NCI-H82 (cell line): ENCODE measurements at regions not wholly inside any gene's neighbourhood (a gene's known extent, or its start where the extent isn't known, plus 50 kb on each side); places are given as distances from the start of the nearest gene placed in this dataset.

Source experiments
- DNase-seq: peaks from one replicate; lab custom pipeline; 2025; lab: John Stamatoyannopoulos, UW

DNA sequence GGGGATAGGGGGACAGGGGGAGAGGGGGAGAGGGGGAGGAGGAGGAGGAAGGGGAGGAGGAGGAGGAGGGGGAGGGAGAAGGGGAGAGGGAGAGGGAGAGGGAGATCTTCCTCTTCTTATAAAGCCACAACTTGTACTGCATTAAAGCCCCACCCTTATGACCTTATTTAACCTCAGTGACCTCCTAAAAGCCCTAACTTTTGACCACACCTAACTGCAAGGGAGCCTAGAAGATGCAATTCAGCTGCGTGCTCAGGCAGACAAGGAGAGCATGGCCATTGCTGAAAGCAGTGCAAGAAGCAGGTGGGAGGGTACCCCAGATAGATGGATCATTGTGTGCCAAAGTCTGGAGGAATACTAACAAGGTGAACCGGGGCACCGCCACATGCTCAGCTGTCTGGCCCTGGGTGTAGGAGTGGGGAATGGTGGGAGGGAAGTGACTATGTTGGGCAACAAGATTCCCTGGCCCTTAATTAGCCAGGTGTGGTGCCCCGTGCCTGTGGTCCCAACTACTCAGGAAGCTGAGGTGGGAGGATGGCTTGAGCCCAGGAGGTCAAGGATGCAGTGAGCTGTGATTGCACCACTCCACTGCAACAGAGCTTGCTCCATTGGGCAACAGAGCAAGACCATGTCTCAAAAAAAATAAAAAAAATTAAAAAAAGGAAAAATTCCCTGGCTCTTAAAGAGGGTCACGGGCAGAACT, 125.4 kb upstream of the BOD1 start:
- DNase-seq: no peak

DNA sequence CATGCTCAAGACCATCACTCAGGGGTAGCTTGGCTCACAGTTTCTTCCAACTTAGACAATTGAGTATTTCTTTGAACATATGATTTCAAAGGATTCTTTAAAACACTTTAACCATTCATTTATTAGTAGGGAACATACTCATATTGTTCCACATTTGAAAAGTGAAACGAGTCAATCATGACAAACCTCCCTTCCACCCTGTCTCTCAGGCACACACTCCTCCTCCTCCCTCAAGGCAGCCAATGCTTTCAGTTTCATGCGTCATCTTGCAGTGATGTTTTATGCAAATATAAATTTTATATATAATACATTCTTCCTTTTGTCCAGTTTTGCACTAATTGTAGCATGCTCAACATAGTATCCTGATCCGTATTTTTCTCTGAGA, 126.0 kb upstream of the BOD1 start:
- no peak for DNase-seq

DNA sequence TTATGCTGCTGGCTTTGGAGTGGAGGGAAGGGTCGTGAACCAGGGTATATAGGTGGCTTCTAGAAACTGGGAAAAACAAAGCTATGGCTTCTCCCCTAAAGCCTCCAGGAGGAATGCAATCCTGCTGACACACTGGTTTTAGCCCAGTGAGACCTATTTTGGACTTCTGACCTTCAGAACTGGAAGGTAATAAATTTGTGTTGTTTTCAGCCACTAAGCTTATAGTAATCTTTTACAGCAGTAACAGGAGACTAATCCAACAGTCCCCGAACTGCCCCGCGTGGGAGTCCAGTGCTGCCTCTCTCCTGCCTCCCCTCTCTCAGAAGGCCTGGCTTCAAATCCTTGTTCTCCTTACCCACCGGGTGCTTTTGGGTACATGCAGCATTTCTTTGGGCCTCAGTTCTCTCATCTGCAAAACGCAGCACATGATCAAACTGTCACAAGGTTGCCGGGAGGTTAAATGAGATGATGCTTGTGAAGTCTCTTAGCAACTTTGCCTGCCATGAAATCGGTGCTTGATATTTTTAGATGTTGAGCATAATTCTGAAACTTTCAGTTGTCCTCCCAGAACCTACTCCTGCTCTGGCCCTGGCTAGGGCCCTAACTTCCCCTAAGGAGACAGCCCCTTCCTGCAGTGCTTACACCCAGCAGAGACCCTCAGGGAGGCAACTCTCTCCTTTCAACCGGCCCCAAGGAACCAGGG, 127.3 kb upstream of the BOD1 start:
- peak; percentile 32 for DNase-seq

DNA sequence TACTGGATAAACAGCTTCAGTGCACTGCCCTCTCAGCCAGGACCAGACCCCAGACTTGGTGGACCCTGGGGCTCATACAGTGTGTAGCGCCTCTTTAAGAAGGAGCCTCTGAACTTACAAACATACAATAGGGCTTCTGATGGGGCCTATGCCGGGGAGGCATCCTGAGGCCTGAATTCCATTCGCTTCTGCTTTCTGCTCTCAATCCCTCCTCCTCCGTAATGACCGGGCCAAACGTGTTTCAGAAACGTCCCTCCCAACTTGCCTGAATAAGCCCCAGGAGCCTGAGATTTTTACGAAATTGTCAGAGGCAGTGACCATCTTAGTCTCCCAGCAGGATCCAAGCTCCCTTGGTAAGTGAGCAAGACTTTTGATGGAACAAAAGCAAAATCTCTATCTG, 128.1 kb upstream of the BOD1 start:
- DNase-seq: no peak

DNA sequence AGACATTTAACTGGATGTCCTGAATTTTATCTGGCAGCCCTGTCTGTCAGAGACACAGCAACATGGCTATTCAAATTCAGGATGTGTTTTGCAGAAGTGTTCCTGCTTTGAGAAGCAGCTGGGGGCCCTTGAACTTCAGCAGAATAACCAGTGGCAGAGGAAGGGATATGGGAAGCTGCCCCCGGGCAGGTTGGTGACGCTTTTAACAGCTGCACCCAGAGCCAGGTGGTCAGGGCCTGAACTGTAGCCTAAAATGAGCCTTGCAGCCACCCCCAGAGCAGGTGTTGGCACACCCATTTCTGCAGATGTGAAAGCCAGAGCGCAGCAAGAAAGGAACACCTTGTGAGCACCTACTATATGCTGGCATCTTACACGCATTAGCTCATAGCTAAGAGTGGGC, 128.7 kb upstream of the BOD1 start:
- no peak for DNase-seq

DNA sequence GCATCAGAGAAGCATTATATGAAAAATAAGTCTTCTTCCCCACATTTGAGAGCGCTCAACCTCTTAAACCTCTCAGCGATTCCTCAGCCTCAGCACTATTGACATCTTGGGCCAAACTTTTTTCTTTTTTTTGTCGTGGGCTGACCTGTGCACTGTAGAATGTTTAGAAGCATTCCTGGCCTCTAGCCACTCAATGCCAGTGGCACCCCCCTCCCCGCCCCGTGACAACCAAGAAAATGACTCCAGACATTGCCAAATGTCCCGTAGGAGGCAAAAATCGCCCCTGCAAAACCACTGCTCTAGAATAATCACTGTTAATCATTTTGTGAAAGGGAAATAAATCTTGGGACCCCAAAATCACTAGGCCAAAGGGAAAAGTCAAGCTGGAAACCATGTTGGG, 129.1 kb upstream of the BOD1 start:
- DNase-seq: no peak

DNA sequence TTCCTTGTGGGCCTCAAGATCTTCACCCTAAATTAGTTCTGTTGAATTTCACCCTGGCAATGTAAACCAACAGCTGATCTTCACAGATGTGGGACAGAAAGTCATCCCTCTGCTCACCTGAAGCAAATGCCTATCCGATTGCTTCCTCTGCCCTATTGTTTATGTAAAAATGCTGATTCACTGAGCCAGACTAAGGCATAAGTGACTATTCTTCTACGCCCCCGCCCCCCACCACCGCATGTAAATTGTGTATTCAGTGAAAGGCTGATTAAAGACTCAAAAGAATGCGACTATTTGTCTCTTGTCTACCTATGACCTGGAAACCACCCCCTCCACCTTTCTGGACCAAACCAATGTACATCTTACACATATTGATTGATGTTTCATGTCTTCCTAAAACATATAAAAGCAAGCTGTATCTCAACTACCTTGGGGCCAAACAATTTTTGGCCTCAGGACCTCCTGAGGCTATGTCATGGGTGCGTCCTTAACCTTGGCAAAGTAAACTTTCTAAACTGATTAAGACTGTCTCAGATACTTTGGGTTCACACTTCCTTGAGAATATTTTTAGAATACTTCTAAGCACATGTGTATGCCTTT, 129.7 kb upstream of the BOD1 start:
- DNase-seq: no peak

DNA sequence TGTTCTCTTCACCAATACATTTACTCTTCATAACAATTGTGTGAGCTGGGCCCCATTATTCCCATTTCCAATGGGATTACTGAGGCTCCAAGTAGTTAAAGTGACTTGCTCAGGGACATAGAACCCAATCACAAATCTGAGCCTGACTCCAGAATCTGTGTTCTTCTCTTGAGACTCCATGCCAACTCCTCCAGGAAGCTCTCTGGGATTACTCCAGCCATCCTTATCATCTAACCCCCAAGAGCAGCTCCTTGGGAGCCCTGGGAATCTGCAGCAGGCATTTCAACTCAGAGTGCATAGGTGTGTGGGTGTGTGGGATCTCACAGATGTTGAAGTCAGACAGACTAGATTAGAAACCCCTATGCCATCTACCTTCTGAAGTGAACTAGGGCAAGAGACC, 131.4 kb upstream of the BOD1 start:
- DNase-seq: no peak

DNA sequence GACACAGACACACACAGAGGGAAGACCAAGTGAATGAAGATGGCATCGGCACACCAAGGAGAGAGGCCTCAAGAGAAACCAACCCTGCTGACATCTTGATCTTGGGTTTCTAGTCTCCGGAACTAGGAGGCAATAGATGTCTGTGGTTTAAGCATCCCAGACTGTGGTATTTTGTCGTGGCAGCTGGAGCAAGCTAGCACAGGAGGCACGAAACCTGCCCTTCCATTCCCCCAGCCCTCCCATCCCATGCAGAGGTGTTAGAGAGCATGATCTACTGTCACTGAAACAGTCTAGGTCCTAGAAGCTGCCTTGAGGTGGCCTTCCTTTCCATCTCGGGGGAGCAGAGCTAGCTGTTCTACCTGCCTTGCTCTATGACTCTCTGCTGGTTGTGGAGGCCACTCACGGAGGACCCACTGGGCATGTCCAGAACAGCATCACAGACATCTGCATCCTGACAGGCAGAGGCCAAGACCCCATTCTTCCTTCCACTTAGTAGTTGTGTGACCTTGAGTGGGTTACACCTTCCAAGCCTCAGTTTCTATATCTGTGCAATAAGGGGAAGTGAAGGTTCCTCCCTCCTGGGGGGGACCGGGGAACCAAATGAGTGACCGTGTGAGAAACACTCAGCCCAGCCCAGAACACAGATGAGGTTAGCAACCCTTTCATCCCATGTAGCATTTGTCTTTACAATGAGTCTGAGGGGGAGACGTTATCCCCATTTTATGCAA, 134.3 kb upstream of the BOD1 start:
- no peak for DNase-seq

DNA sequence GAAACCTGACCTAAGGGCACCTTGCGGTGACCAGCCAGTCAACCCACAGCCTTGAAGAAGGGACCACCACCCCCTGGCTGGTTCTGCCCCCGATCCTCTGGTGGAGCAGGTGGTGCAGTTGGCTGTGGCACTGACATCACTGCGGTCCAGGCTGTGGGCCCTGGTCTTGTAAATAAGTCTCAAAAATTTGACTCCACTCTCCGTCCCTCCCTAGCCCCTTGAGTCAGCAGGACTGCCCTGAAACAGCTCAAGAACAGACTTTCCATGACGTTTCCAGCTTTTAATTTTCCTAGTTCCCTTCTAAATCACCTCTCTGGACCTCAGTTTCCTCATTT, 134.8 kb upstream of the BOD1 start:
- DNase-seq: no peak

DNA sequence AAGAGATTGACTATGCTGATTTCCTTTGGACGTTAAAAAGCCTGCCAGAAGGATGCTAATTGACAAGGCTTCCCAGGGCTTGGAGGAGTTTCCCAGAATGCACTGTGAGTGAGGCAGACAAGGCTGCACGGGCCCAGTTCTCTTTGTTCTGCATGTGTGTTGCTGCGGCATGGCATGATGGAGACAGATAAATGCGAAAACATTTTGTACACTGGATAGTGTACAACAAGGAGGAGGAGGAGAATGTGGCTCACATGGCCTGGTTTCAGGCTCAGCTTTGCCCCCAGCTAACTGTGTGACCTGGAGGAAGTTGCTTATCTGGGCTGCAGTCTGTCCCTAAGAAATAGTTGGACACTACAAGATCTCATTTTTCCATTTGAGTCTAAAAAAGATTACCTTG, 135.5 kb upstream of the CPEB4 start:
- no peak for DNase-seq

DNA sequence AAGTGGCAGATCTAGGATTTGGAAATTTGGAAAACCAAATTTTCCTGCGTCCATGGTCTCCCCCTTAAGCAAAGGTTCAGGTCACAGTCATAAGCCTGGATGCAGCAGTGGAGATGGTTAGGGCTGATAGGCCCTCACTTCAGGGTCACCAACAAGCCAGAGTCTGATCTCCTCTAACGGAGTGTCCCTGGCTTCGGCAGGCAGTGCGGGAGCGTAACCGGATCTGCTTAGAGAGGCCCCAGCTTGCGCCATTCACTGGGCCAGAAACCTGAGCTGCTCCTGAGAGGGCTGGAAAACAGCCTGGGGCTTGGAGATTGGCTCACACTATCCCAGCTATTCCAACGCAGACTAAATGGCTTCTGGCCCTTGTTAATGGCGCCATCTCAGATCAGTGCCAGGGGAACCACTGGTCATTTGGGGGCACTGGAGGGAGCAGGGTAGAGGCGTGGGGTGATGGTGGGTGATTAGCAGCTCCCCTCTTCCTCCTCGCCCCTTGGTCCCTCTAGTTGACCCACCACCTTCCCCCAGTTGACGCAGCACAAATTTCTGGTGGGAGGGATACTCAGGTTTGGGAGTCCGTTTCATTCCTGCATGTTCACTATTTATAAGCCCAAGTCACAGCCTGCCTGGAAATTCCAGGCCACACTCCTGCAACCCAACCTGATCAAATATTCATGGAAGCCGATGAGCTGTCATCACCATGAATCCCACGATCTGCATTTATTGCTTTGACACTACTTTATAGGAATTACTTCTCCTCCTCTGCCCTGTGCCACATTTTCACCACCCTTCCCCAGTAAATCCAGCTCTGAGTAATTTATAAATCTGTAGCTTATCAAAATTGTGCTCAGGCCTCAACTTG, 134.6 kb upstream of the CPEB4 start:
- DNase-seq: peak; percentile 66

DNA sequence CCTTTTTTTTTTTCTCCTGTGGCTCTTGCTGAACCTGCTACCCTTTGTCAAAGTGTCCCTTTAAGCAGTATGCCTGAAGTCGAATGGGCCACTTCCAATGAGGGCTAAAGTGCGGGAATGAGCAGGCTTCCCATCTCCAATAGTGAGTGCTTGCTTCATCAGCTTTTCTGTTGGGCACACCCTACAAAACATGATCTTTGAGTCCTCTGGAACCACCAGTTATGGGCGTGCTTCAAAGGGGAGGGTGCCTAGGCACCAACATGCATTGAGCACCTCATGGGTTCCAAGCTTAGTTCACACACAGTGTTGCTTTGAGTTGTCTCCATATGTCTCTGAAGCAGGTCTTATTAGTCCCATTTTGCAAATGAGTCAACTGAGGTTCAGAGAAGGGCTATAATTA, 132.8 kb upstream of the CPEB4 start:
- DNase-seq: no peak

DNA sequence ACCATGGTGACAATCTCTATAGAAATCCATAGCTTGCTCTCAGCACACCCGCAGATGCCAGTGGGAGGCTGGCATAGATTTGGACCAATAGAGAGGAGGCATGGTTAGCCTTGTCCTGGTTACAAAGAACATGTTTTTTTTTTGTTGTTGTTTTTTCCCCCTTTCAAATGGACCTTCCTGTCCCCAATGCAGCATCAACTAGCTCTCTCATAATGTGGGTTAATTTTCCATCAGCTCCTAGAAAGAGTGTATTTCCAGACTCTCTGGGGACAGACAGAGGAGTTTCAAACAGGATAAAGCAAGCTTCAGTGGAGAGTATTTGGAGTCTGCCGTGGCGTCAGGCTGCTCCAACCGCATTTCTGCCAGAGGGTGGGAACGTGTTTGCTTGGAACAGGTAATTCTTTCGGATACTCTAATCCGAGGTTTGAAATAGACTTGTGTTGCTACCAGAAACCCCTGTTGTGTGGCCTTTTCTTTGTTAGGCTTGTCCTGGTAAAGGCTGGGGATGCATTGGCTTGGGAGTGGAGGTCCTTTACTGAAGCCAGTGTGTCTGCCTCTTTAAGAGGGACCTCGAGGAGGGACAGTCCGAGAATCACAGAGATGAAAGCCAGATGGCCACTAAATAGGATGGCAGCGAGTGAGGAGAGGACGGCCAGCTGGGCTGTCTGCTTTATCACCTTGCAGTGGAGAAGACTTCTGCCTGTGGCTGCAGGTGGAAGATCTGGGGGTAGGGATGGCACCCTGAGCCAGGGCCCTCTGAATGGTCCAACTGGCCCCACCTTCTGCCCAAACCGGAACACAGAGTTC, 130.5 kb upstream of the CPEB4 start:
- peak; percentile 56 for DNase-seq

DNA sequence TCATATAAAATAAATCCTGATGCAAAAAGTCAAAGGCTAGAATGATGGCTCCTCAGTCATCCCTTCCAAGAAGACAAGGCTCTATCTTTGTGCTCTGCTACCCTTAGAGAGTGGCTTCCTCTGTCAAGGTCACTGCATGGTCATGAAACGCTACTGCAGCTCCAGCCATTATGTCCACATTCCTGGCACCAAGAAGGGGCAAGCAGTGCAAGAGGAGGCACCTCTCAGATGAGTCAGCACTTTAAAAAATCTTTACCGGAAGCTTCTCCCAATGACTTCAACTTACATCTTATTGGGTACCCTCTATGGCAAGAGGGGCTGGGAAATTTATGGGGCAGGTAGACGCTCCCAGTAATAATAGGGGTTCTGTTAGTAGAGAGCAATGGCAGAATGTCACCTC, 129.5 kb upstream of the CPEB4 start:
- DNase-seq: no peak

DNA sequence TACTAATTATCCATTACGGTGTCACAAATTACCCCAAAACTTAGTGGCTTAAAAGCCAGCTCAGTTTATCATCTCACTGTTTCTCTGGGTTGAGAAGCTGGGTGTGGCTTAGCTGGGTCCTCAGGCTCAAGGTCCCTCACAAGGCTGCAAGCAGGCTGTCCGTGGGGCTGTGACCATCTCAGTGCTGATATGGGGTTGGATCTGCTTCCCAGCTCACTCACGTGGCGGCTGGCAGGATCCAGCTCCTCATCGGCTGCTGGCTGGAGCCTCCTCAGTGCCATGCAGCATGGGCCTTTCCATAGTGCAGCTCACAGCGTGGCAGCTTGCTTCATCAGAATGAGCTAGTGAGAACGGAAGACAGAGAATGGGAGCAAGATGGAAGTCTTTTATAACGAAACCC, 128.5 kb upstream of the CPEB4 start:
- no peak for DNase-seq

DNA sequence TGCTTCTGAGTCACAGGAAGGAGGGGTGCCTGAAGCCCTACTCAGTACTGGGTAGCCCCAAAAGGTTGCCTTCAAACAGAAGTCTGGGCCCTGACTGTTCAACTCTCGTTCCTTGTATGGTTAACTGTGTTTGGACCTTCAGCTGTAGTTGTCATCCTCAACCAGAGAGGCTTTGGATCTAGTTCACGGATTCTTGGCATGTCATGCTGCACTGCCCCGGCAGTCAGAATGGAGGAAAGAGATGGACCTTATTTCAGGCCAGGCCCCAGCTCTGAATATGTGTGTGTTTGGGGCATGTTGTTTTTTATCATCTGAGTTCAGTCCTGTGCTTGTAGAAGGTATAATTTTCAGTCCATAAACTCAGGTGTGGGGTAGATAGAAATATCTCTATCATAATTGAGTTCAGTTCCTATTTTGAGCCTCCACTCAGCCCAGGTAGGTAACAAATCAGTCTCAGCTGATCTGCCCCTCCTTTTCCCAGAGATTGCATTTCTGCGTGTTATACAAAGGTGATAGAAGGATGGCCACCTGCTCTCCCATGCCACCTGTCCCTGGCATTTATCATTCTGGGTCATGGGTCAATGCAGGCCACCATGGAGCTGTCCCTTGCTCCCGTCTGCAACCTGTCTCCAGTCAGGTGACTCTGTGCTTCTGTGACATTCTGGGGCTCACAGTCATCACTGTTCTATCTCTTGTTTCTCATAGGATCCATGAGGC, 127.5 kb upstream of the CPEB4 start:
- DNase-seq: no peak

DNA sequence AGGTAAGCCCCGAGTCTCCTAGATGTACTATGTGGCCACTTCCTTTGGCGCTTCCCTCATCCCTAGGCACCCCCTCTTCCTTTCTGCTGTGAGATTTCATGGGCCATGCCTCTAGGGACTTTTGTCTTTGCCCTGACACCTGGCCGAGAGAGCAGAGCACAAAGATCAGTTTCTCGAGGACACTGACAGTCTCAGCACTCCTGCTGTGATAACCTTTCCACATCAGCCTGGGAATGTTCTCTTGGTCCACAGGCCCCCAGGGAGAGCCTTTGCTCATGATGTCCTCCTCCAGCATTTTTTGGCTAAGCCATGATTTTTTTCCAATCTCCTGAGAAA, 127.0 kb upstream of the CPEB4 start:
- no peak for DNase-seq

DNA sequence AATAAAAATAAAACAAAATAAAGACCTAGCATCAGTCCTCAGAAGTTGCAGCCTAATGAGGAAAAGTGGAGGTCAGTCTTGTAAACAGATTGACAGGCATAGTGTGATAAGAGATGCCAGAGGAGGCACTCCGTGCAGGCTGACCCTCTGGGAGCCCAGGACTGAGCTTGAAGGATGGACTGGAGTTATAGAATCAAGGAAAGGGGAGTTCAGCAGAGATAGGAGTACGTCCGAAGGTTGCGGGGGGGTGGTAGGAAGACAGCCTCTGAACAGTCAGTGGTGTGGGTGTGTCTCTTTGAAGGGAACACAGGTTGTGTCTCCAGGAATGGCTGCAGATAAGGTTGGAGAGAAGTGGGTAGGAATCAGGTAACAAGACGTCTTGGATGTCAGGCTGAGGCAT, 126.1 kb upstream of the CPEB4 start:
- DNase-seq: no peak

DNA sequence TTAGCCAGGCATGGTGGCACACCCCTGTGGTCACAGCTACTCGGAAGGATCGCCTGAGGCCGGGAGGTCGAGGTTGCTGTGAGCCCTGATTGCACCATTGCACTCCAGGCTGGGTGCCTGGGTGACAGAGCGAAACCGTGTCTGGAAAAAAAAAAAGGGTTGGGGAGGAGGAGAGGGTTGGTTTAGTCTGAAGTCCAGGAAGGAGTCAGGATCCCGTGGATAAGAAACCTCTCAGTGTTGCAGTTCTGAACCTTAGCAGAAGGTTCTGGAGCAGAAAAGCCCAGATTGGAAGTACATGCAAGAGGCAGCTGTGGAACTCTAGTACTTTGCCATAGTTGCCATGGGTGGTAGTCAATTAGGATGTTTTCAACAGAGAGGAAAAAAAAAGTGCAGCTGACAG, 125.2 kb upstream of the CPEB4 start:
- DNase-seq: no peak

DNA sequence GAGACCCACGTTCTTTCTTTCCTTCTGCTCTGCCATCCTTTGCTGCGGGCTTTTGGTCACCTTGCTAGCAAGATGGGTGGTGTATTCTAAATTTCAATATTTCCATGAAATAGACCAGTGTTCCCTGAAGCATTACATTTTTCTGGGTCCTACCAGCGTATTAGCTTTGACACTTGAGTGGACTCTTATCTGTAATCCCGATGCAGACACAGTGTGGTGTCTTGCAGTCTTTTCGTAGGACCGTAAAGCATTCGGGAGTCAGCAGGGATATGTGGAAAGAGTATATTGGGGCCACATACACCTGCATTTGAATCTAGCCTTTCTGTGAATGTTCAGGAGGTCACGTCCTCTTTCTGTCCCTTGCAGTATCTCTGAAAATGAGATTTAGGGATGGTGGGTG, 124.7 kb upstream of the CPEB4 start:
- no peak for DNase-seq
